Aorta (tissue), 5 donors: ENCODE measurements at regions not wholly inside any gene's neighbourhood (a gene's known extent, or its start where the extent isn't known, plus 50 kb on each side); places are given as distances from the start of the nearest gene placed in this dataset.

Experiments
- ATAC-seq: fragments of 200-7000 bp; cut with Tn5 transposase; one replicate; pipeline ENCODE4 v1.9.1; 2022; ENCODE audit warnings: moderate library complexity; ENCODE audit not compliant: low FRiP score
- DNase-seq, 2 donors: peaks; one replicate each; pipeline ENCODE4 v3.0.0-alpha.2; 2020
- H3K27ac ChIP-seq, 2 donors: one replicate each; pipeline ENCODE4 v1.5.1; 2013; ENCODE audit warnings: low read length in 2 of 2, mild to moderate bottlenecking in 2 of 2, moderate library complexity in 2 of 2, control low read depth in 1 of 2, inconsistent platforms in 1 of 2, low read depth in 1 of 2
- H3K27me3 ChIP-seq, 2 donors: one replicate each; pipeline ENCODE4 v1.6.1; 2013; ENCODE audit warnings: control low read depth in 1 of 2, low read length in 1 of 2, mild to moderate bottlenecking in 1 of 2, moderate library complexity in 1 of 2; ENCODE audit not compliant: insufficient read depth in 2 of 2, control insufficient read depth in 1 of 2
- H3K36me3 ChIP-seq, 2 donors: one replicate each; pipeline ENCODE4 v1.6.1; 2013; ENCODE audit warnings: control low read depth in 1 of 2, low read length in 1 of 2, mild to moderate bottlenecking in 1 of 2; ENCODE audit not compliant: insufficient read depth in 2 of 2, control insufficient read depth in 1 of 2
- H3K4me1 ChIP-seq, 2 donors: one replicate each; pipeline ENCODE4 v1.6.1; 2013; ENCODE audit warnings: low read length in 2 of 2, control low read depth in 1 of 2, mild to moderate bottlenecking in 1 of 2, moderate library complexity in 1 of 2; ENCODE audit not compliant: insufficient read depth in 2 of 2, control insufficient read depth in 1 of 2
- H3K4me3 ChIP-seq, 2 donors: one replicate each; pipeline ENCODE4 v1.5.1; 2013; ENCODE audit warnings: low read length in 2 of 2, control low read depth in 1 of 2, mild to moderate bottlenecking in 1 of 2
- H3K9me3 ChIP-seq: one replicate; pipeline ENCODE4 v1.6.1; 2013; ENCODE audit warnings: mild to moderate bottlenecking, low read length; ENCODE audit not compliant: control insufficient read depth
- WGBS, 2 donors: extraction: QIAGEN DNeasy Blood & Tissue Kit; methylation state at CpG; one replicate each; pipeline ENCODE4 v1.1.7; 2013; 5-methylcytosine and 5-hydroxymethylcytosine counted together
- intact Hi-C, 2 donors: fragments of 100-400 bp; cut with DNase I; formaldehyde crosslinking; loops; one replicate each; pipeline versions ENCODE4 v1.14.2 to v1.15.0; 2022
- donor health status: healthy with polysubstance abuse.
- donor health status: Bipolar disorder and iron deficiency.
- donor health status: DM: no; HTN: no; CAD: no.
- donor health status: DM: no; HTN: no; CAD: no.
- donor health status: DM: yes; HTN: yes; CAD: no.

DNA sequence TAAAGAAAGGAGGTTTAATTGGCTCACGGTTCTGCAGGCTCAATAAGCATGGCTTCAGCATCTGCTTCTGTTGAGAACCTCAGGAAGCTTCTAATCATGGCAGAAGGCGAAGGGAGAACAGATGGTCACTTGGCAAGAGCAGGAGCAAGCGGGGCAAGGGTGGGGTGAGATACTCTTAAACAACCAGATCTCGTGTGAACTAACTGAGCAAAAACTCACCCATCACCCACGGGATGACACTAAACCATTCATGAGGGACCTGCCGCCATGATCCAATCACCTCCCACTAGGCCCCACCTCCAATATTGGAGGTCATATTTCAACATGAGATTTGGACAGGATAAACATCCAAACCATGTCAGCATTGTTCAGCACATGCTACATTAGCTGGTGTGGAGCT is 89.1 kb upstream of the HAND1 start:
- Histone ChIP-seq H3K27ac (no peak overlapping the region), H3K9me3 (no peaks in the 10 kb centered on the region), H3K27me3 (peaks cover 0 to 2% of the 10 kb centered on the region in 2 donors), H3K36me3 (no peaks in the 10 kb centered on the region), H3K4me1 (no peaks in the 10 kb centered on the region), H3K4me3 (no peak overlapping the region)
- intact Hi-C loops, result no loop called here
- 83 to 85% methylated on average over 6 of the region's 6 CpGs for WGBS, 2 donors
- ATAC-seq, result no peak
- no peak for DNase-seq

DNA sequence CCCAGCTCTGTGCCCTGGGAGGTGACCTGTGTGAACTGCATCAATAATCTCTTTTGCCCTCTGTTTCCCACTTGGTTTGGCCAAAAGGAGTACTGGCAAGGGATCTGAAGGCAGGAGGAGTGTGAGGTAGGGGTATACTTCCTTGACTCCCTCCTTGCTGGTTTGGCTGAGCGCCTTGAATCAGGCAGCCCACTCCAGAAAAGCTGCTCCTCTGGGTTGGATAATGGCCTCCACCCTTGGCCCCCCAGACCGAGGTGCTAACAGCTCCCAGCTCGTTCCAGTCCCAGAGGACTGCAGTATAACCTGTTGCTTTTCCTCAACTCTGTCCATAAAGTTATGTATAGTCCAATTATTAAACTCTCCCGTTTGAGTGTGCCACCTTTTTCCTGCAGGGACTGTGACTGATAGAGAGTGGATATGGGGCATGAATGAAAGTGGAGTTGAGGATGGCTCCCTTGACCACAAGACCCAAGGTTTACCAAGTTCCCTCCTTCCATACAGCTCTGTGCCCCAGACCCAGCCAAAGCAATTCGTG is 88.2 kb upstream of the HAND1 start:
- no peaks in the 10 kb centered on the region for H3K9me3 ChIP-seq
- intact Hi-C loops, result no loop called here
- ATAC-seq (no peak), DNase-seq (no peak)
- H3K4me3 ChIP-seq, result no peak overlapping the region
- H3K36me3 ChIP-seq, result no peaks in the 10 kb centered on the region
- no peaks in the 10 kb centered on the region for H3K27me3 ChIP-seq
- 71 to 73% methylated on average over 5 of the region's 5 CpGs for WGBS, 2 donors
- no peak overlapping the region for H3K27ac ChIP-seq
- no peaks in the 10 kb centered on the region for H3K4me1 ChIP-seq

DNA sequence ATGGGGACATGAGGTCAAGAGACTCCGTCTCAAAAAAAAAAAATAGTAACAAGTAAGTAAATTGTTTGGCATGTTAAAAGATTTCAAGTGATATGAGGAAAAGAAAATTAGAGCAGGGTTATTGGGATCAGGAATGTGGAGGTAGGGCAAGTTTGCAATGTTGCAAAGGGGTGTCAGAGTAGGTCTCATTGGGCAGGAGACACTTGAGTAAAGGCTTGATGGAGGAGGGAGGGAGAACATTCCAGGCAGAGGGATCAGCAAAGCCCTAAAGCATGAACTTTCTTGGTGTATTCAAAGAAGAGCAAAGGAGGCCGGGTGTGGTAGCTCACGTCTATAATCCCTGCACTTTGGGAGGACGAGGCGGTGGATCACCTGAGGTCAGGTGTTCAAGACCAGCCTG is 87.1 kb upstream of the HAND1 start:
- intact Hi-C loops, result no loop called here
- no peak overlapping the region for H3K4me3 ChIP-seq
- DNase-seq, result no peak
- no peaks in the 10 kb centered on the region for H3K27me3 ChIP-seq
- no peaks in the 10 kb centered on the region for H3K4me1 ChIP-seq
- H3K36me3 ChIP-seq, result no peaks in the 10 kb centered on the region
- WGBS, 2 donors, result 90 to 93% methylated on average over 5 of the region's 5 CpGs
- ATAC-seq, result no peak
- H3K27ac ChIP-seq, result no peak overlapping the region
- H3K9me3 ChIP-seq, result no peaks in the 10 kb centered on the region

DNA sequence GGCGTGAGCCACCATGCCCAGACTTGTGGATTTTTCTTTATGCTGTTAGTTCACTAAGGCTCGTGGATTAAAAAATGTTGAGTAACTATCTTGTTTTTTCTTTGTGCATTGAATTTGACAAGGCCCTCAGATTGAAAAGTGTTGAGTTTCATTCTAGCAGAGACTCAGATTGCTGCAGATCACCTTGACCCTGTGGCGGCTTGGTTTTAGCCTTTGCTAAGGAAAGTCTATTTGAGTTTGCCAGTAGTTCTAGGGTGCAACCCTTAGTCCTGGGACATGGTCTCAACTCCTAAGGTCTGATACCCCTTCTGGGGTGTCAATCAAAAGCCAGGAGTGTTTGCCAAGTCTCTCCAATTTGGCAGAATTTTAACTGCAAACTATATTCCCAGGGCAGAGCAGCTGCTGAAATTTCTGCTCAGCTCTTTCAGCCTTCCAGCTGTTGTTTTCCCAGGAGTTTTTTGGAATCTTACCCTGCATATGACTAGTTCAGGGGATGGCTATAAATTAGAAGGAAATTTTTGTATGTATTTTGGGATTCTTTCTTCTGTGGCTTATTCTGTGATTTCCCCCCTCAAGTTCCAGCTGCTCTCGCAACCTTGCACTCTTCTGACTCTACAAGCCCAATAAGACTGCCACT is 84.3 kb upstream of the HAND1 start:
- Histone ChIP-seq H3K4me3 (no peak overlapping the region), H3K36me3 (no peaks in the 10 kb centered on the region), H3K4me1 (no peaks in the 10 kb centered on the region), H3K27ac (no peak overlapping the region), H3K9me3 (peaks cover 2% of the 10 kb centered on the region), H3K27me3 (no peaks in the 10 kb centered on the region)
- 61 to 70% methylated on average over 4 of the region's 4 CpGs for WGBS, 2 donors
- DNase-seq, result no peak
- intact Hi-C loops, result no loop called here
- no peak for ATAC-seq

DNA sequence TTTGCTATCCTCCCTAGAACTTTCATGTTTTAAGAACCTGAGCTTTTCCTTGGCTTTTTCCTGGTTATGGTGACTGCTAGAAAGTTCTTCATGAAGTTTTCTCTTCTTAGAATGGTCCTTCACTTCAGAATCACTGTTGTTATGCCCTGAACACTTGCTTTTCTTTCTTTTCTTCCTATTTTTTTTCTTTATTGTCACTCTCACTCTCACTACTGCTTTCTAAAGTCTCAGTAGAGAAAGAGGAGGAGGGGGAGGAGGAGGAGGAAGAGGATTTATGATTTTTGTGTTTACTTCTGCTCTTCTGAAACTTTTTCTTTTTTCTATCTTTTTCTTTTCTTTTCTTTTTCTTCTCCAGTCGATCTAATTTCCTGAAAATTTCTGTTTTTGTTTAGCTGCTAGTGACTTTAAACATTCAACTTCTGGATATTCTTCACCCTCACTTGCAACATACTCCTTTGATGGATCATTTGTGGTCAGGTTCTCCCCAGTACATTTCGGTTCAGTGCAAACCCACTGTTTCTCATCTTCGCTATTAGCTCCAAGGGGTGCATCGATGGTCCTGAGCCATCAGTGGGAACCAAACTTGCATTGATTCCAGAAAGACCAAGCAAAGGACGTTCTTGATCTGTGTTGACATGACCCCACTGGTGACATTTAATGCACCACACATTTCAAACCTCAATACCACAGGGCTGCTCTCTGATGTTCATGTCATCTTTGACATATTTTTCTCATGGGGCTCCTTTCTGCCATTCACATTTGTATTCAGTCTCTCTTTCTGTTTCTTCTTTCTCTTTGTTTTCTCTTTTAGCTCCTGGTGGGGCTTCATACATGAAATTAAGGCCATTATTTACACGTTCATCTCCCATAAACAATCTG is 81.6 kb upstream of the HAND1 start:
- 67 to 70% methylated on average over 6 of the region's 6 CpGs for WGBS, 2 donors
- Histone ChIP-seq H3K27ac (no peak overlapping the region), H3K4me3 (no peak overlapping the region), H3K4me1 (no peaks in the 10 kb centered on the region), H3K36me3 (no peaks in the 10 kb centered on the region), H3K9me3 (peaks cover 2% of the 10 kb centered on the region), H3K27me3 (no peaks in the 10 kb centered on the region)
- intact Hi-C loops, result no loop called here
- no peak for ATAC-seq
- DNase-seq, result no peak

DNA sequence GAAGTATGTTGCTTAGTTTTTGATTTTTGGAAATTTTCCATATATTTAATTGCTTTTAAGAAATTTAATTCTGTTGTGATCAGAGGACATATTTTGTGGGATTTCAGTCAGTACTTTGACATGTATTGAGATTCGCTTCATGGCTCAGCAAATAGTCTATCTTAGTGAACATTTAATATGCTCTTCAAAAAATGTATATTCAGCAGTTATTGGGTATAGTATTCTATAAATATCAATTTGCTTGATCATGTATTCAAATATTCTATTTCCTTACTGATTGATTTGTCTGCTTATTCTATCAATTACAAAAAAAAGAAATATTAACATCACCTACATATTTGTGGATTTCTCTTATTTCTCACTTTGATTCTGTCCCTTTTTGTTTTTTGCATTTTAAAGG is 79.5 kb upstream of the HAND1 start:
- Histone ChIP-seq H3K4me3 (no peak overlapping the region), H3K36me3 (no peaks in the 10 kb centered on the region), H3K4me1 (no peaks in the 10 kb centered on the region), H3K27me3 (no peaks in the 10 kb centered on the region), H3K27ac (no peak overlapping the region), H3K9me3 (peaks cover 7% of the 10 kb centered on the region)
- no peak for ATAC-seq
- WGBS, 2 donors, result 90 to 94% methylated on average over 1 of the region's 1 CpG
- DNase-seq, result no peak
- intact Hi-C loops, result no loop called here

DNA sequence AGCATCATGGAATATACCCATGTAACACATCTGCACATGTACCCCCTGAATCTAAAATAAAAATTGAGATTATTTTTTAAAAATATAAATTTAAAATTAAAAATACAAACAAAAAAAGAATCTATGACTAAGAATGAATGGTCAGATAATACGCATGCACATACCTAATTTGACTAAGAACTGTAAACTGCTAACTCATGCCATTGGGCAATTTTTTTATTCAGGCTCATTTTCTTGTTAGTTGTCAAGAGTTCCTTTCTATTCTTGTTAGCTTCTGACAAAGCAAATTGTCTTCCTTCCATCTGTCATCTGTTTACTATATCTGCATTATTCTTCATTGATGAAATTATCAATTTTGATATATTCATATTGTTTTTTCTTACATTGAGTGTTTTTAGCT is 69.5 kb upstream of the HAND1 start:
- Histone ChIP-seq H3K9me3 (peaks cover 1% of the 10 kb centered on the region), H3K27ac (no peak overlapping the region), H3K4me3 (no peak overlapping the region), H3K36me3 (no peaks in the 10 kb centered on the region), H3K4me1 (no peaks in the 10 kb centered on the region), H3K27me3 (no peaks in the 10 kb centered on the region)
- 83 to 90% methylated on average over 1 of the region's 1 CpG for WGBS, 2 donors
- no peak for DNase-seq
- intact Hi-C loops, result no loop called here
- no peak for ATAC-seq

DNA sequence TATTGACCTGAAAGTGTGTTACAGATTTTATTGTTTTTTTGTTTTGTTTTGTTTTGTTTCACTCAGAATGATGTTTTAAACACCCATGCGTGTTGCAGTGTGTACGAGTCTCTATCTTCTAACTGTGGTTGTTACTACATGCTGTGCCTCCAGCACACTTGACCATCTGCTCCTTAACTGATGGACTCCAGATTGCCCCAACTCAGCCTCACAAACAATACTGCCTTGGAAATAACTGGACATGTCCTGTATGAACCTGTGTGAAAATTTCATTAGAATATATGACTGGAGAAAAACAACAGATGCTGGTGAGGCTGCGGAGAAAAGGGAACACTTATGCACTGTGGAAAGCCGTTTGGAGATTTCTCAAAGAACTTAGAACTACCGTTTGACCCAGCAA is 68.7 kb upstream of the HAND1 start:
- Histone ChIP-seq H3K27me3 (no peaks in the 10 kb centered on the region), H3K4me1 (no peaks in the 10 kb centered on the region), H3K4me3 (no peak overlapping the region), H3K27ac (no peak overlapping the region), H3K36me3 (no peaks in the 10 kb centered on the region), H3K9me3 (peaks cover 1% of the 10 kb centered on the region)
- intact Hi-C loops, result no loop called here
- 77 to 78% methylated on average over 5 of the region's 5 CpGs for WGBS, 2 donors
- ATAC-seq (no peak), DNase-seq (no peak)

DNA sequence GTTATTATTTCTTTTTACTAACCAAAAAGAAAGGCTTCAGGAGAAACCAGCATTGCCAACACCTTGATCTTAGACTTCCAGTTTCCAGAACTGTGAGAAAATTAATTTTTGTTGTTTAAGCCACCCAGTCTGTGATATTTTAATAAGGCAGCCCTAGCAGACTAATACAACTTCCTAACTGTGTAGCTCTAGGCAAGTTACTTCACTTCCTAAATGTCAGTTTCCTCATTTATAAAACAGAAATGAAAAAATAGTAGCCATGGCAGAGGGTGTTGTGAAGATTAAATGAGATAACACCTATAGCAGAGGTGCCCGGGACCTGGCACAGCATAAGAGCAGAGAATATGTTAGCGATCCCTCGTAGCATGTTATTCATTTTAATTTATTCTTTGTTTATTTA is 66.6 kb upstream of the HAND1 start:
- no peaks in the 10 kb centered on the region for H3K36me3 ChIP-seq
- no peak for ATAC-seq
- no peak for DNase-seq
- peaks cover 1% of the 10 kb centered on the region for H3K9me3 ChIP-seq
- intact Hi-C loops, result no loop called here
- H3K4me3 ChIP-seq, result no peak overlapping the region
- H3K27me3 ChIP-seq, result no peaks in the 10 kb centered on the region
- H3K4me1 ChIP-seq, result no peaks in the 10 kb centered on the region
- 66 to 68% methylated on average over 3 of the region's 3 CpGs for WGBS, 2 donors
- H3K27ac ChIP-seq, result no peak overlapping the region
